ENCODE measurements at regions not wholly inside any gene's neighbourhood (a gene's known extent, or its start where the extent isn't known, plus 50 kb on each side); places are given as distances from the start of the nearest gene placed in this dataset.

DNA sequence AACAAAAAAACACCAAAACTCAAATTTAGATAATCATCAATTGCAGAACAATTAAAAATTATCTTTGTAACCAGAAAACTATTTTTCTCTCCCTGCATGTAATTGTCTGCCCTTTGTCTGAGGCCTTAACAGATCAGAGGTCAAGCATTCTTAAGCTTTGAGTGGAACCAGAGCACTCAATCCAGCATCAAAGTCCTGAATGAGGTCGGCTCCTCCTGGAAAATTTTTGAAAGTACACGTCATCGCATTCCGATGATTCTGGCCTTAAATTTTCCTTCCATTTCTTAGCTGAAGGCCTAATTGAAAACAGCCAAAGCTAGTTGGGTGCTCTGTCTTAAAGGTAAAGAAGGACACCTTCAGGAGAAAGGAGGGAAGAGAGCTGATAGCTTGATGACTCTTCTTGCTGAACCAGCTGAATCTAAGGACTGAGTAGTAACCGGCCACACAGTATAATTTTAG lies 510.2 kb upstream of the SULF2 start:
- ATAC-seq = no peak
- TF ChIP-seq, protein P1, sequence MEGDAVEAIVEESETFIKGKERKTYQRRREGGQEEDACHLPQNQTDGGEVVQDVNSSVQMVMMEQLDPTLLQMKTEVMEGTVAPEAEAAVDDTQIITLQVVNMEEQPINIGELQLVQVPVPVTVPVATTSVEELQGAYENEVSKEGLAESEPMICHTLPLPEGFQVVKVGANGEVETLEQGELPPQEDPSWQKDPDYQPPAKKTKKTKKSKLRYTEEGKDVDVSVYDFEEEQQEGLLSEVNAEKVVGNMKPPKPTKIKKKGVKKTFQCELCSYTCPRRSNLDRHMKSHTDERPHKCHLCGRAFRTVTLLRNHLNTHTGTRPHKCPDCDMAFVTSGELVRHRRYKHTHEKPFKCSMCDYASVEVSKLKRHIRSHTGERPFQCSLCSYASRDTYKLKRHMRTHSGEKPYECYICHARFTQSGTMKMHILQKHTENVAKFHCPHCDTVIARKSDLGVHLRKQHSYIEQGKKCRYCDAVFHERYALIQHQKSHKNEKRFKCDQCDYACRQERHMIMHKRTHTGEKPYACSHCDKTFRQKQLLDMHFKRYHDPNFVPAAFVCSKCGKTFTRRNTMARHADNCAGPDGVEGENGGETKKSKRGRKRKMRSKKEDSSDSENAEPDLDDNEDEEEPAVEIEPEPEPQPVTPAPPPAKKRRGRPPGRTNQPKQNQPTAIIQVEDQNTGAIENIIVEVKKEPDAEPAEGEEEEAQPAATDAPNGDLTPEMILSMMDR (IDR thresholded peaks at IDR 0.05) = no peak
- ChIA-PET CTCF (no interaction called here), POLR2A (no interaction called here)
- Mint-ChIP-seq H3K4me1 (ENCODE audit: low read depth) (no peaks in the 10 kb centered on the region), H3K27me3 (peaks cover 4% of the 10 kb centered on the region), H3K9me3 (no peaks in the 10 kb centered on the region), H3K27ac (no peak overlapping the region), H3K36me3 (ENCODE audit: low read depth) (no peaks in the 10 kb centered on the region), H3K4me3 (no peak overlapping the region)
- DNase-seq = no peak
- intact Hi-C loops (cut with micrococcal nuclease) = no loop called here

DNA sequence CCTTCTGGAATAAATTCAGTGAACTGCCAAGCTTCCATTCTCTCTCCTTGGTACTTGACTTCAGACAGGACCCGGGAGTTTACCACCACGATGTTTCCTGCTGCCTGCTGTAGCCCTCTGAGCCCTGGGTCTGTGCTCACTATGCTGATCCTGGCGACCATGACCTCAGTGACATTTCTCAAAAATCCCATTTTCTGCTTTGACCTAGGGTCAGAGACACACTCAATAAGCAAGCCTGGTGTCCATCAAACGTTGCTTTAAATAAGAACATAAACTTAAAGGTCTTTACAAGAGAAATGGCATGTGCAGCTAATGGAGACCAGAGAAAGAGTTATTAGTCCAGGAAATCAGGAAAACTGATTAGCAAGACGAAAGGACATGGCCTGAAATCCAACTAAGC lies 509.7 kb upstream of the SULF2 start:
- intact Hi-C loops (cut with micrococcal nuclease) = no loop called here
- TF ChIP-seq, protein P1 (IDR thresholded peaks at IDR 0.05) = no peak
- DNase-seq = no peak
- CTCF ChIA-PET = interaction anchor here (1.2 kb wide), 1 partner anchor 326 kb away, joined by 3 read pairs; no protein-coding TSS in a partner anchor
- Mint-ChIP-seq H3K27ac (no peak overlapping the region), H3K27me3 (peaks cover 5% of the 10 kb centered on the region), H3K9me3 (no peaks in the 10 kb centered on the region), H3K4me3 (no peak overlapping the region), H3K4me1 (ENCODE audit: low read depth) (no peaks in the 10 kb centered on the region), H3K36me3 (ENCODE audit: low read depth) (no peaks in the 10 kb centered on the region)
- POLR2A ChIA-PET = no interaction called here
- no peak for ATAC-seq

DNA sequence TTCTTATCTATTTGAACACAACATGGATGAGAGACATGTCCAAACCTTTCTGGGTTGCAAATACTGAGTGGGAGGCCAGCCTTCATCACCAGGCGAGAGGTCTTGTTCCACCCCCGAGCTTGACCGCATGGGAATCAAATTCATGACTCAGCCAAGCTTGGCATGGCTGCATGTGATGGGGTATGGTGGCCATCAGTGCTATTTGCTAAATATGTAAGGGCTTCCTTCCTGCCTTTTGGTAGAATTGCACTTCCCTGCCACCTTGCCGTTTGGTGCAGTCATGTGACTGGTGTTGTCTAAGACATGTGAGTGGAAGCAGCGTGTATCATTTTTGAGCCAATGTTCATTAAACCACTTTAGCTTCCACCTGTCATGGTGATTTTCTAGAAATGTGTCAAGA lies 508.9 kb upstream of the SULF2 start:
- H3K27ac Mint-ChIP-seq = no peak overlapping the region
- no peak overlapping the region for H3K4me3 Mint-ChIP-seq
- no peaks in the 10 kb centered on the region for H3K36me3 Mint-ChIP-seq (ENCODE audit: low read depth)
- peaks cover 5% of the 10 kb centered on the region for H3K27me3 Mint-ChIP-seq
- intact Hi-C loops (cut with micrococcal nuclease) = no loop called here
- CTCF ChIA-PET = interaction anchor here (1.2 kb wide), 1 partner anchor 327 kb away, joined by 3 read pairs; no protein-coding TSS in a partner anchor
- no peaks in the 10 kb centered on the region for H3K4me1 Mint-ChIP-seq (ENCODE audit: low read depth)
- ATAC-seq = no peak
- POLR2A ChIA-PET = no interaction called here
- TF ChIP-seq, protein P1 (IDR thresholded peaks at IDR 0.05) = no peak
- no peaks in the 10 kb centered on the region for H3K9me3 Mint-ChIP-seq
- no peak for DNase-seq

DNA sequence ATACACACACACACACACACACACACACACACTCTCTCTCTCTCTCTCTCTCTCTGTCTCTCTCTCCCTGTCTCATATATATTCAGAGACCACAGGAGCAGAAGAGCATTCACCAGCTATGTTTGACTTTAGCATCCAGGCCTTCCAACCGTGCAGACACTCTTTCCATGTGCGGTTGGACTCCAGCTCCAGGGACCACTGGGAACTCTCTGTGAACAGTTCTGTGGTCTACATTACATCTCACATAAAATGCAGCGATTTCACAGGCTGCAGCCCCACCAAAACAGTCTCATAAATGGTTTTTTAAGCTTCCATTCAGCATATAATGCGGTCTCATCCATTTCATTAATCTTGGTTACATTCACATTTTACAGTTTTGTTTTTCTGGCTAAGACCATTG lies 508.4 kb upstream of the SULF2 start:
- CTCF ChIA-PET = interaction anchor here (1.2 kb wide), 1 partner anchor 327 kb away, joined by 3 read pairs; no protein-coding TSS in a partner anchor
- H3K27ac Mint-ChIP-seq = no peak overlapping the region

DNA sequence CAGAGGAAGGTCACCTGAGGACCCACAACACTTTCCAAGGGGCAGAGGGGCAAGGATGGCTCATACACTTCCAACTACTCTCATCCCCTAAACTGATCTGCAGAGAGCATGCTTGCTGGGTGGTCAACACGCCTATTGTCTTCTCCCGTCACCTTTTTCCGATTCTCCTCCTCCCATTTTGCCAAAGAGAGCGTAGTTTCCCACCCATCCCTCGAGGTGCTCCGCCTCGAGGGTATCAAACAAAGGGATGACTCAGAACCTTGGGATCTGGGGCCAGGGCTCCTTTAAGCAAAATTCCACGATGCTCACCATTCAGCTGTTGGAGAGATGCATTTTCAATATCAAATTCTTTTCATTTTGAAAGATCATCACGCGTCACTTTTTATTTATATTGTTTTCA lies 507.5 kb upstream of the SULF2 start:
- no peaks in the 10 kb centered on the region for H3K9me3 Mint-ChIP-seq

More for the DNA sequence above, 508.4 kb upstream of the SULF2 start:
- DNase-seq (no peak), ATAC-seq (no peak)
- POLR2A ChIA-PET = no interaction called here
- H3K36me3 Mint-ChIP-seq (ENCODE audit: low read depth) = no peaks in the 10 kb centered on the region
- intact Hi-C loops (cut with micrococcal nuclease) = no loop called here
- no peaks in the 10 kb centered on the region for H3K4me1 Mint-ChIP-seq (ENCODE audit: low read depth)
- H3K9me3 Mint-ChIP-seq = no peaks in the 10 kb centered on the region
- TF ChIP-seq, protein P1 (IDR thresholded peaks at IDR 0.05) = no peak
- peaks cover 5% of the 10 kb centered on the region for H3K27me3 Mint-ChIP-seq
- H3K4me3 Mint-ChIP-seq = no peak overlapping the region

More for the DNA sequence above, 507.5 kb upstream of the SULF2 start:
- POLR2A ChIA-PET = no interaction called here
- Mint-ChIP-seq H3K27ac (no peak overlapping the region), H3K27me3 (peaks cover 7% of the 10 kb centered on the region), H3K4me3 (no peak overlapping the region), H3K4me1 (ENCODE audit: low read depth) (no peaks in the 10 kb centered on the region), H3K36me3 (ENCODE audit: low read depth) (no peaks in the 10 kb centered on the region)
- ATAC-seq (no peak), DNase-seq (no peak)
- intact Hi-C loops (cut with micrococcal nuclease) = no loop called here
- TF ChIP-seq, protein P1 (IDR thresholded peaks at IDR 0.05) = no peak
- CTCF ChIA-PET = no interaction called here
